Raji (cell line): ENCODE measurements at regions not wholly inside any gene's neighbourhood (a gene's known extent, or its start where the extent isn't known, plus 50 kb on each side); places are given as distances from the start of the nearest gene placed in this dataset.

Experiments
- POLR2A ChIP-seq: IDR thresholded peaks from 2 replicates; pipeline ENCODE4 v1.6.1; 2011; ENCODE audit warnings: low read depth, low read length, control low read depth; ENCODE audit not compliant: insufficient read depth

- no peak for TF ChIP-seq POLR2A
These were observed 552.1 kb downstream of the LMO4 start for GRCh38 chr1:87880764-87881163.

- no peak for TF ChIP-seq POLR2A
These were observed 555.2 kb downstream of the LMO4 start for GRCh38 chr1:87883906-87884305.

GRCh38 chr1:87884581-87884980, 555.9 kb downstream of the LMO4 start:
- no peak for TF ChIP-seq POLR2A

GRCh38 chr1:87885278-87886025, 556.8 kb downstream of the LMO4 start:
- TF ChIP-seq POLR2A: no peak

GRCh38 chr1:87887100-87887499, 558.4 kb downstream of the LMO4 start:
- no peak for TF ChIP-seq POLR2A

- no peak for TF ChIP-seq POLR2A
These were observed 559.8 kb downstream of the LMO4 start for GRCh38 chr1:87888446-87888845.

- no peak for TF ChIP-seq POLR2A
These were observed 565.4 kb downstream of the LMO4 start for GRCh38 chr1:87894062-87894461.

GRCh38 chr1:87897481-87897880, 568.8 kb downstream of the LMO4 start:
- TF ChIP-seq POLR2A: no peak

- TF ChIP-seq POLR2A: no peak
These were observed 569.8 kb downstream of the LMO4 start for GRCh38 chr1:87898431-87898830.

GRCh38 chr1:87899017-87899416, 570.3 kb downstream of the LMO4 start:
- no peak for TF ChIP-seq POLR2A

GRCh38 chr1:87899746-87900145, 571.1 kb downstream of the LMO4 start:
- no peak for TF ChIP-seq POLR2A

- TF ChIP-seq POLR2A: no peak
These were observed 574.1 kb downstream of the LMO4 start for GRCh38 chr1:87902830-87903229.

GRCh38 chr1:87903242-87903641, 574.6 kb downstream of the LMO4 start:
- TF ChIP-seq POLR2A: no peak

GRCh38 chr1:87904651-87905050, 576.0 kb downstream of the LMO4 start:
- no peak for TF ChIP-seq POLR2A

- no peak for TF ChIP-seq POLR2A
These were observed 577.0 kb downstream of the LMO4 start for GRCh38 chr1:87905651-87906050.

- no peak for TF ChIP-seq POLR2A
These were observed 577.4 kb downstream of the LMO4 start for GRCh38 chr1:87906078-87906477.

GRCh38 chr1:87913361-87913760, 584.7 kb downstream of the LMO4 start:
- no peak for TF ChIP-seq POLR2A
